HEK293T (cell line): ENCODE measurements at regions not wholly inside any gene's neighbourhood (a gene's known extent, or its start where the extent isn't known, plus 50 kb on each side); places are given as distances from the start of the nearest gene placed in this dataset.

Experiments
- CTCF ChIA-PET: fragments of 350-600 bp; formaldehyde crosslinking; extraction: SDS; loops from one replicate; lab custom pipeline; 2021; ENCODE audit warnings: antibody characterized with exemption, inconsistent platforms; lab: Yijun Ruan, JAX
- POLR2A ChIA-PET: fragments of 350-600 bp; formaldehyde crosslinking; extraction: SDS; loops from one replicate; lab custom pipeline; 2020; ENCODE audit warnings: antibody characterized with exemption, inconsistent platforms; lab: Yijun Ruan, JAX
- DNase-seq: peaks from one replicate; pipeline ENCODE4 v3.0.0; 2012; ENCODE audit warnings: mixed read lengths; ENCODE audit errors: extremely low spot score
- ARNT ChIP-seq: fragments of 450-650 bp; IDR thresholded peaks from 2 replicates; pipeline ENCODE4 v1.6.1; 2017; ENCODE audit warnings: mild to moderate bottlenecking
- BHLHE40 ChIP-seq: fragments of 450-650 bp; IDR thresholded peaks from 2 replicates; pipeline ENCODE4 v1.6.1; 2016; ENCODE audit warnings: mild to moderate bottlenecking, moderate library complexity, borderline replicate concordance
- CTBP1 ChIP-seq: fragments of 450-650 bp; IDR thresholded peaks from 2 replicates; pipeline ENCODE4 v1.6.1; 2016; ENCODE audit warnings: borderline replicate concordance
- ELF4 ChIP-seq: fragments of 450-650 bp; IDR thresholded peaks from 2 replicates; pipeline ENCODE4 v1.6.1; 2017; ENCODE audit warnings: antibody characterized with exemption
- FOXA1 ChIP-seq: fragments of 450-650 bp; IDR thresholded peaks from 2 replicates; pipeline ENCODE4 v1.6.1; 2016; ENCODE audit warnings: mild to moderate bottlenecking
- FOXK2 ChIP-seq: fragments of 450-650 bp; IDR thresholded peaks from 2 replicates; pipeline ENCODE4 v1.6.1; 2016; ENCODE audit warnings: mild to moderate bottlenecking
- FOXM1 ChIP-seq: fragments of 450-650 bp; IDR thresholded peaks from 2 replicates; pipeline ENCODE4 v1.6.1; 2017; ENCODE audit warnings: mild to moderate bottlenecking, borderline replicate concordance
- HDGF ChIP-seq: fragments of 450-650 bp; IDR thresholded peaks from 2 replicates; pipeline ENCODE4 v1.6.1; 2017; ENCODE audit warnings: antibody characterized with exemption, borderline replicate concordance
- L3MBTL2 ChIP-seq: fragments of 450-650 bp; conservative IDR thresholded peaks from 2 replicates; pipeline ENCODE4 v1.6.1; 2016; ENCODE audit warnings: mild to moderate bottlenecking
- LEF1 ChIP-seq: fragments of 450-650 bp; IDR thresholded peaks from 2 replicates; pipeline ENCODE4 v1.6.1; 2017; ENCODE audit warnings: mild to moderate bottlenecking, borderline replicate concordance
- NFRKB ChIP-seq: fragments of 450-650 bp; IDR thresholded peaks from 2 replicates; pipeline ENCODE4 v1.6.1; 2016; ENCODE audit warnings: mild to moderate bottlenecking, moderate library complexity
- SP1 ChIP-seq: fragments of 450-650 bp; IDR thresholded peaks from 2 replicates; pipeline ENCODE4 v1.6.1; 2017
- SUZ12 ChIP-seq: fragments of 450-650 bp; IDR thresholded peaks from 2 replicates; pipeline ENCODE4 v1.6.1; 2016; ENCODE audit warnings: mild to moderate bottlenecking
- TARDBP ChIP-seq: fragments of 450-650 bp; IDR thresholded peaks from 2 replicates; pipeline ENCODE4 v1.6.1; 2016
- ZNF384 ChIP-seq: fragments of 450-650 bp; IDR thresholded peaks from 2 replicates; pipeline ENCODE4 v1.6.1; 2016
- TF ChIP-seq, protein P1 (sequence below): fragments of 450-650 bp; IDR thresholded peaks from 2 replicates; pipeline ENCODE4 v1.6.1; 2016

GRCh38 chr13:50733392-50733791 lies 110.1 kb downstream of the DLEU7 start:
- TF ChIP-seq, protein P1, sequence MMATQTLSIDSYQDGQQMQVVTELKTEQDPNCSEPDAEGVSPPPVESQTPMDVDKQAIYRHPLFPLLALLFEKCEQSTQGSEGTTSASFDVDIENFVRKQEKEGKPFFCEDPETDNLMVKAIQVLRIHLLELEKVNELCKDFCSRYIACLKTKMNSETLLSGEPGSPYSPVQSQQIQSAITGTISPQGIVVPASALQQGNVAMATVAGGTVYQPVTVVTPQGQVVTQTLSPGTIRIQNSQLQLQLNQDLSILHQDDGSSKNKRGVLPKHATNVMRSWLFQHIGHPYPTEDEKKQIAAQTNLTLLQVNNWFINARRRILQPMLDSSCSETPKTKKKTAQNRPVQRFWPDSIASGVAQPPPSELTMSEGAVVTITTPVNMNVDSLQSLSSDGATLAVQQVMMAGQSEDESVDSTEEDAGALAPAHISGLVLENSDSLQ = no peak
- TF ChIP-seq FOXK2 = no peak
- TF ChIP-seq ARNT = no peak
- no peak for TF ChIP-seq BHLHE40
- TF ChIP-seq LEF1 = no peak
- no peak for TF ChIP-seq FOXM1
- TF ChIP-seq SUZ12 = no peak
- no peak for TF ChIP-seq ZNF384
- TF ChIP-seq HDGF = no peak
- TF ChIP-seq TARDBP = no peak
- no peak for TF ChIP-seq SP1
- no peak for TF ChIP-seq L3MBTL2
- TF ChIP-seq CTBP1 = no peak
- TF ChIP-seq FOXA1 = no peak
- TF ChIP-seq ELF4 = no peak
- no peak for TF ChIP-seq NFRKB
- DNase-seq = no peak
- CTCF ChIA-PET = no interaction called here
- POLR2A ChIA-PET = no interaction called here

- POLR2A ChIA-PET = no interaction called here
- DNase-seq = no peak
- no peak for TF ChIP-seq L3MBTL2
- TF ChIP-seq NFRKB = no peak
- TF ChIP-seq SP1 = no peak
- TF ChIP-seq TARDBP = no peak
- TF ChIP-seq, protein P1 = no peak
- TF ChIP-seq ELF4 = no peak
- TF ChIP-seq BHLHE40 = no peak
- TF ChIP-seq FOXM1 = no peak
- no peak for TF ChIP-seq HDGF
- no peak for TF ChIP-seq ARNT
- no peak for TF ChIP-seq ZNF384
- CTCF ChIA-PET = no interaction called here
These were observed 108.4 kb downstream of the DLEU7 start for GRCh38 chr13:50735071-50735470.

DNA sequence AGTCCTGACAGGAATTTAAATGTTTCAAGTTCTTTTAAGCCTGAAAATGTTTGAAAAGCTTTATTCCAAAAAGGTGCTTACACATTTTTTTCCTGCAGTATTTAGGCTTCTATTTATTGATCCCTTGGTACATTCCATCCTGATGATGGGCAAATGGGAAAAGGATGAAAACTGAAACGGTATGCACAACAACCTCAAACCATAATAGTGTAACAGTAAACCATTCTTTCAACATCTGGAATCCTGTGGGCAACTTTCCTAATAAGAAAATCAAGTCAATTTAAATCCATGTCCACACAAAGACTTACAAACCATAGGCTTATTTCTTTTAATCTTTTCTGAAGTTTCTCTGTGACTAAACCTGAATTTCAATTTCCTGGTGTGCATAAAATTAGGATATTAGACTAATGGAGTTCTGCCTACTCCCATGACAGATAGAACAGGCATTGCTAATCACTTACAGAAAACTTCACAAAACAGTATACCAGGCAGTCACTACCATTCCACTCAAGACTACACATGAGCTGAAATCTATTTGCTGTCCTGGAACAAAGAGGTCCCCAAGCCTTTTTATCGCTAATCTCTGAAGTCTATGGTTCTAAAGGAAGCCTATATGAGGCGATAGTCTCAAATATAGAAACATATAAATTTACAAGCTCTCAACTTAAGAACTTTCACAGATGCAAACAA lies 103.3 kb downstream of the DLEU7 start:
- ChIA-PET CTCF (no interaction called here), POLR2A (no interaction called here)
- TF ChIP-seq FOXM1 (no peak), CTBP1 (no peak), SUZ12 (no peak), HDGF (no peak), ELF4 (no peak), FOXA1 (no peak), ARNT (no peak), L3MBTL2 (no peak), ZNF384 (no peak), SP1 (no peak), NFRKB (no peak), BHLHE40 (no peak)
- DNase-seq = no peak

DNA sequence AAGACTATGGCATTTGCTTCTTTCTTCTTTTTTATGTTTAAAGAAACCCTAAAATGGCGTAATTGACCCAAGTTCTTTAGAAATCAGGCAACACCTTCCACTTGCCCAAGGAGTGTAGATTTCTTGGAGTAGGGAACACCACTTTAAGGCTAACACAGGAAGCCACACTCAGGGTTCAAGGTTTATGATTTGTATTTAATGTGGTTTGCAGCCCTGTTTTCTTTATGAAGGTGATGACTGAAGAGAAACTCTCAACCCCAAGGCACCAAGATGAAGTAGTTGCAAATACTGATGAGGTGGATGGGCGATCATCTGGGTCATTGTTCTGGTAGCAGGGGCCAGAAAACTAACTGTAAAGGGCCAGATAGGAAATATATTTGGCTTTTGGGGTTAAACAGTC lies 101.1 kb downstream of the DLEU7 start:
- ChIA-PET CTCF (no interaction called here), POLR2A (no interaction called here)
- no peak for TF ChIP-seq BHLHE40
- no peak for TF ChIP-seq HDGF
- TF ChIP-seq LEF1 = no peak
- TF ChIP-seq NFRKB = no peak
- TF ChIP-seq FOXK2 = no peak
- no peak for TF ChIP-seq FOXA1
- DNase-seq = no peak

- ChIA-PET POLR2A (no interaction called here), CTCF (no interaction called here)
- no peak for DNase-seq
- TF ChIP-seq FOXA1 (no peak), ELF4 (no peak), ARNT (no peak), TARDBP (no peak), FOXK2 (no peak), SUZ12 (no peak)
These were observed 100.5 kb downstream of the DLEU7 start for GRCh38 chr13:50742968-50743367.

DNA sequence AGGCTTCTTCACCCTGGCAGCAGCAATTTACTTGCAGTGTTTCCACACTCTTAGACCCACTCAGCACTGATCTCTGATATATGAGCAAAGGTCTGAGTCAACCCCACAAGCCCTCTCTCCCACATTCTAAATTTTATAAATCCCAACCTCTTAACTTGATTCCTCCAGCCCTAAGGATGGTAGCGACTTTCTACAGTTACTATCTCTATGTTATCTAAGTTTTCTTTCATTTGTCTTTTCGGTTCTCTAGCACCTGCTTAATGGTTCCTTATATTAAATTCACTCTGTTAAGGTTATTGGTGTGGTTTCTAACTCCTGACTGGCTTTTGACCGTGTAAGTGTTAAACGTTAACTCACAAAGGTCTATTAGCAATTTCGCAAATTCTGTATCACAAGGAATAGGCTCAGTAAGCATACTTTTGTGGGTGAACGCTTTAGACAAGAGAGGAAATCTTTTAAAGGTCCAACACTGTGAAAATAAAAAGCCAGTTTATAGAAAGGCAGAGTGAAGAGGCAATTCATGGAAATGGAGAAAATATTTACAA lies 99.3 kb downstream of the DLEU7 start:
- CTCF ChIA-PET = no interaction called here
- TF ChIP-seq SP1 (no peak), TARDBP (no peak), ZNF384 (no peak), ARNT (no peak)
- DNase-seq = no peak
- POLR2A ChIA-PET = no interaction called here

DNA sequence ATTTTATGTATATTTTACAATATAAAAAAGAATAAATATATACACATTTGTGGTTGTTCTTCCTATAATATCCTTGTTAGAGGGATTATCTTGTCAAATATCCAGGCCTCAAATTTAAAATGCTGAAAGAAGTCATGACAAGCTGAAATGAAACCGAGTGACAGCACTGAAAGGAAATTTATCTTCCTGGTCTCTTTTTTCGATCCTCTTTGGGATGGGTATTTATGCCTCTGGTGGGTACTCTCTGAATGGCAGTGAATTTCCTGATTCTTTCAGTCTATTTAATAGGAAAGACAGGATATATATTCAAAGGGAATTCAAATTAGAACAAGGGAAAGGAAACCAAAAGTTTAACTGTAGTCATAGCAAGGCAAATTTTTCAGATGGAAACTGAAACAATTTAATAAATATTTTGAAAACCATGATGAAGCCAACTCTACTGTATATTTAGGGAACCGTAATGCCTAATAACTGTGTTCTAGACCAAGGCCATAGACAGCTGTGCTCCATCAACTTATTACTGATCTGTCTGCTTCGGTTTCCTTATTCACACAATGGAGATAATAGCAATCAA lies 97.9 kb downstream of the DLEU7 start:
- POLR2A ChIA-PET = no interaction called here
- TF ChIP-seq SP1 (no peak), FOXA1 (no peak), HDGF (no peak), ZNF384 (no peak), ARNT (no peak), FOXK2 (no peak), ELF4 (no peak), LEF1 (no peak)
- CTCF ChIA-PET = no interaction called here
- DNase-seq = no peak
